SK-N-SH treated with all-trans-retinoic acid at 6 μM for 48 hours (cell line): ENCODE measurements at regions not wholly inside any gene's neighbourhood (a gene's known extent, or its start where the extent isn't known, plus 50 kb on each side); places are given as distances from the start of the nearest gene placed in this dataset.
"Not testable (repeated sequence)": the region's sequence is repeated elsewhere in the genome, so short reads cannot be mapped to it uniquely, and the experiment has no call there.

Source experiments
- ATAC-seq: fragments of 200-7000 bp; cut with Tn5 transposase; 3 replicates; pipeline ENCODE4 v1.9.1; 2020; ENCODE audit warnings: mild to moderate bottlenecking, moderate library complexity
- ARNTL ChIP-seq: fragments of 450-650 bp; formaldehyde crosslinking; IDR thresholded peaks from 2 replicates; pipeline ENCODE4 v1.5.0; 2020; ENCODE audit warnings: low read depth, mild to moderate bottlenecking, moderate library complexity, borderline replicate concordance
- GLIS3 ChIP-seq: fragments of 250-450 bp; sonication (Bioruptor Pico); IDR thresholded peaks from 2 replicates; pipeline ENCODE4 v1.5.0; 2020; ENCODE audit warnings: mild to moderate bottlenecking, moderate library complexity
- OSR1 ChIP-seq: fragments of 250-450 bp; sonication (Bioruptor Pico); IDR thresholded peaks from 2 replicates; pipeline ENCODE4 v1.8.0; 2022; ENCODE audit warnings: moderate library complexity, mild to moderate bottlenecking, inconsistent platforms
- PPARA ChIP-seq: fragments of 250-450 bp; sonication (Bioruptor Pico); IDR thresholded peaks from 2 replicates; pipeline ENCODE4 v1.5.0; 2020; ENCODE audit warnings: mild to moderate bottlenecking, borderline replicate concordance
- RARB ChIP-seq: fragments of 250-450 bp; sonication (Bioruptor Pico); IDR thresholded peaks from 2 replicates; pipeline ENCODE4 v1.8.0; 2021; ENCODE audit warnings: mild to moderate bottlenecking, moderate library complexity
- SNAI2 ChIP-seq: fragments of 250-450 bp; sonication (Bioruptor Pico); IDR thresholded peaks from 2 replicates; pipeline ENCODE4 v1.5.0; 2020; ENCODE audit warnings: mild to moderate bottlenecking, moderate library complexity
- TCF4 ChIP-seq: fragments of 250-450 bp; sonication (Bioruptor Pico); IDR thresholded peaks from 2 replicates; pipeline ENCODE4 v1.8.0; 2021; ENCODE audit warnings: mild to moderate bottlenecking, moderate library complexity, borderline replicate concordance
- TOX ChIP-seq: fragments of 250-450 bp; sonication (Bioruptor Pico); IDR thresholded peaks from 2 replicates; pipeline ENCODE4 v1.8.0; 2021; ENCODE audit warnings: mild to moderate bottlenecking, moderate library complexity, borderline replicate concordance
- ZC3H10 ChIP-seq: fragments of 250-450 bp; sonication (Bioruptor Pico); IDR thresholded peaks from 2 replicates; pipeline ENCODE4 v1.5.1; 2021; ENCODE audit warnings: mild to moderate bottlenecking, moderate library complexity
- ZFP3 ChIP-seq: fragments of 250-450 bp; sonication (Bioruptor Pico); IDR thresholded peaks from 2 replicates; pipeline ENCODE4 v1.5.0; 2020; ENCODE audit warnings: mild to moderate bottlenecking, moderate library complexity
- ZNF565 ChIP-seq: fragments of 450-650 bp; formaldehyde crosslinking; conservative IDR thresholded peaks from 2 replicates; pipeline ENCODE4 v1.5.0; 2020; ENCODE audit warnings: low read depth, mild to moderate bottlenecking, moderate library complexity
- ZNF70 ChIP-seq: fragments of 450-650 bp; formaldehyde crosslinking; IDR thresholded peaks from 2 replicates; pipeline ENCODE4 v1.5.0; 2020; ENCODE audit warnings: mild to moderate bottlenecking, moderate library complexity
- ZNF8 ChIP-seq: fragments of 450-650 bp; formaldehyde crosslinking; IDR thresholded peaks from 2 replicates; pipeline ENCODE4 v1.5.0; 2020; ENCODE audit warnings: mild to moderate bottlenecking, moderate library complexity
- TF ChIP-seq, protein P1 (sequence below): fragments of 250-450 bp; sonication (Bioruptor Pico); IDR thresholded peaks from 2 replicates; pipeline ENCODE4 v1.5.1; 2021; ENCODE audit warnings: mild to moderate bottlenecking, moderate library complexity
- TF ChIP-seq, protein P2 (sequence below): fragments of 250-450 bp; sonication (Bioruptor Pico); IDR thresholded peaks from 2 replicates; pipeline ENCODE4 v1.8.0; 2020; ENCODE audit warnings: mild to moderate bottlenecking, moderate library complexity, borderline replicate concordance
- TF ChIP-seq, protein P3 (sequence below): fragments of 250-450 bp; sonication (Bioruptor Pico); IDR thresholded peaks from 2 replicates; pipeline ENCODE4 v1.5.0; 2020; ENCODE audit warnings: mild to moderate bottlenecking, moderate library complexity
- TF ChIP-seq, protein P4 (sequence below): fragments of 250-450 bp; sonication (Bioruptor Pico); IDR thresholded peaks from 2 replicates; pipeline ENCODE4 v1.5.1; 2020; ENCODE audit warnings: low read depth, mild to moderate bottlenecking, moderate library complexity
- TF ChIP-seq, protein P5 (sequence below): fragments of 250-450 bp; sonication (Bioruptor Pico); IDR thresholded peaks from 2 replicates; pipeline ENCODE4 v1.8.0; 2021; ENCODE audit warnings: low read depth, mild to moderate bottlenecking, moderate library complexity, borderline replicate concordance

DNA sequence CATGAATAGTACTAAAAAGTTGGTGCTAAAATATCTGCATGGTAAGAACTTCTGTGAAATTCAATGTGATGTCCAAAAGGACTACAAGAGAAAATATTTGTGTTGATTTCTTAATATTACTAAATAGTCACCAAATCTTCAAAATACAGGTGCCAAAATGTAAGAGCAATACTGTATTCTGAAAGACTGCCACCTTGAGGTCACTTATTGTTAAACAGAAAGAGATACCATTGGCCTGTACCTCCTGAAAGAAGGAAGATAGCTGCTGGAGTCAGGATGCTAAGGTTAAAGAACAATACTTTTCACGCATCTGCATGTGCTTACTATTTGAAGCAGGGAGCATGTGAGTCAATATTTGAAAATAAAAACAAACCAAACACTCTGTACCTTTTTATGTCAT is 72.0 kb upstream of the LSAMP start:
- TF ChIP-seq ARNTL: no peak
- ATAC-seq: peak; percentile 53; the same call in 2 of the 3 replicates

DNA sequence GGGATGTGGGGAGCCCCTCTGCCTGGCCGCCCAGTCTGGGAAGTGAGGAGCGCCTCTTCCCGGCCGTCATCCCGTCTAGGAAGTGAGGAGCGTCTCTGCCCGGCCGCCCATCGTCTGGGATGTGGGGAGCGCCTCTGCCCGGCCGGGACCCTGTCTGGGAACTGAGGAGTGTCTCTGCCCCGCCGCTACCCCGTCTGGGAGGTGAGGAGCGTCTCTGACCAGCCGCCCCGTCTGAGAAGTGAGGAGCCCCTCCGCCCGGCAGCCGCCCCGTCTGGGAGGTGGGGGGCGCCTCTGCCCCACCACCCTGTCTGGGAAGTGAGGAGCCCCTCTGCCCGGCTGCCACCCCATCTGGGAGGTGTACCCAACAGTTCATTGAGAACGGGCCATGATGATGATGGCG is 73.8 kb upstream of the LSAMP start:
- ATAC-seq: not testable (repeated sequence)

DNA sequence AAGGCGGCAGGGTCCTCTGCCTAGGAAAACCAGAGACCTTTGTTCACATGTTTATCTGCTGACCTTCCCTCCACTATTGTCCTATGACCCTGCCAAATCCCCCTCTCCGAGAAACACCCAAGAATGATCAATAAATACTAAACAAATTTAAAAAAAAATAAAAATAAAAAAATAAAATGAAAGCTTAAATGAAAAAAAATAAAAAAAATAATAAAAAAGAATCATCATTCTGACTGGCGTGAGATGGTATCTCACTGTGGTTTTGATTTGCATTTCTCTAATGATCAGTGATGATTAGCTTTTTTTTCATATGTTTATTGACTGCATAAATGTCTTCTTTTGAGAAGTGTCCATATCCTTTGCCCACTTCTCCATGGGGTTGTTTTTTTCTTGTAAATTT is 74.5 kb upstream of the LSAMP start:
- not testable (repeated sequence) for ATAC-seq

DNA sequence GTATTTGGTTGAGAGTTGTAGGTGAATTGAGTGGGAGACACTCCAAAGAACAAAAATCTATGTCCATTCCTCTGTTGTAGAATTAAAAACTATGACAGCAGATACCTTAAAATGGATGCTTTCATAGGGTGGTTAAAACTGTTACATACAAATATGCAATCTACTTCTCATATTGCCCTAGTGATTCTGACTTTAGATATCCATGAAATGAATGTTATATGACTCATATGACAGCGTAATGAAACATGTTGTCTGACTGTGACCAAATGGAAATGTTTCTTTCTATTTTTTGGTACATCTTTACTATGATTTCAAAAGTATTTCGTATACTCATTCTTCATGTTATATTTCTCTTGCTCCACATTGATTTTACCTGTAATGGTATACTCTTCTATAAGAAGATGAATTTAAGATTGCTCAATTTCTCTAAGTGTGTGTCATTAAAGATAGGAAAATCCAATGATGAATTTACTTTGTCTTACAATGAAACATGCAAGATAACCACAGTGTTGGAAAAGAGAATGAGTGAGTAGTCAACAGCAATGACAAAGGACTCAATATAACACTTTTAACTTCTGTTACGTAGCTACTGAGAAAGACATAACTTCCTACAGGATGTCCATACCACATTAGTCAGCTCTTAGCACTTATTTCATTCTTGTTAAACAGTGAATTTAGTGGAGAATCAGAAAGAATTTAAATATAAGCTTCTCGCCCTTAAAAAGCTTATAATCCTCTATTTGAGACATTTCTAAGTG is 79.3 kb upstream of the LSAMP start:
- ATAC-seq: peak; percentile 61; the same call in 1 of the 3 replicates
- TF ChIP-seq ZNF565 (CRISPR knock-in tag): no peak
- TF ChIP-seq RARB (CRISPR knock-in tag): no peak
- TF ChIP-seq, protein P1, sequence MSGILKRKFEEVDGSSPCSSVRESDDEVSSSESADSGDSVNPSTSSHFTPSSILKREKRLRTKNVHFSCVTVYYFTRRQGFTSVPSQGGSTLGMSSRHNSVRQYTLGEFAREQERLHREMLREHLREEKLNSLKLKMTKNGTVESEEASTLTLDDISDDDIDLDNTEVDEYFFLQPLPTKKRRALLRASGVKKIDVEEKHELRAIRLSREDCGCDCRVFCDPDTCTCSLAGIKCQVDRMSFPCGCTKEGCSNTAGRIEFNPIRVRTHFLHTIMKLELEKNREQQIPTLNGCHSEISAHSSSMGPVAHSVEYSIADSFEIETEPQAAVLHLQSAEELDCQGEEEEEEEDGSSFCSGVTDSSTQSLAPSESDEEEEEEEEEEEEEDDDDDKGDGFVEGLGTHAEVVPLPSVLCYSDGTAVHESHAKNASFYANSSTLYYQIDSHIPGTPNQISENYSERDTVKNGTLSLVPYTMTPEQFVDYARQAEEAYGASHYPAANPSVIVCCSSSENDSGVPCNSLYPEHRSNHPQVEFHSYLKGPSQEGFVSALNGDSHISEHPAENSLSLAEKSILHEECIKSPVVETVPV: no peak

DNA sequence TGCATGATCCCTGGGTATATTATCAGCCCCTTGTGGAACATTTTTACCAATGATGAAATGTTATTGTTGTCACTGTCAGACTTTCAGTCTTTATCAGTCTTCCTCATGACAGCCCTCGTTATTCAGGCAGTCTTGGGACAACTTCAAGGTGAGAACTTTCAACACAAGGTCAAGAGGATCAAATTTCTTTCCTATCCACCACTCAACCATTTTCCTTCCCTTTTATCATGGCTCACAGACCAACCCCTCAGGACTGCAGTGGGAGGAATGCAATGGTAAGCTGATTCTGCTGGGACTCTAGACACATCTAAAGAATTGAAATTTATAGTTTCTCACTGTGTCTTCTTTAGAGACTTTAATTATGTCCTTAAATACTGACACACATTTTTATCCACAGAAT is 107.0 kb upstream of the LSAMP start:
- TF ChIP-seq, protein P2, sequence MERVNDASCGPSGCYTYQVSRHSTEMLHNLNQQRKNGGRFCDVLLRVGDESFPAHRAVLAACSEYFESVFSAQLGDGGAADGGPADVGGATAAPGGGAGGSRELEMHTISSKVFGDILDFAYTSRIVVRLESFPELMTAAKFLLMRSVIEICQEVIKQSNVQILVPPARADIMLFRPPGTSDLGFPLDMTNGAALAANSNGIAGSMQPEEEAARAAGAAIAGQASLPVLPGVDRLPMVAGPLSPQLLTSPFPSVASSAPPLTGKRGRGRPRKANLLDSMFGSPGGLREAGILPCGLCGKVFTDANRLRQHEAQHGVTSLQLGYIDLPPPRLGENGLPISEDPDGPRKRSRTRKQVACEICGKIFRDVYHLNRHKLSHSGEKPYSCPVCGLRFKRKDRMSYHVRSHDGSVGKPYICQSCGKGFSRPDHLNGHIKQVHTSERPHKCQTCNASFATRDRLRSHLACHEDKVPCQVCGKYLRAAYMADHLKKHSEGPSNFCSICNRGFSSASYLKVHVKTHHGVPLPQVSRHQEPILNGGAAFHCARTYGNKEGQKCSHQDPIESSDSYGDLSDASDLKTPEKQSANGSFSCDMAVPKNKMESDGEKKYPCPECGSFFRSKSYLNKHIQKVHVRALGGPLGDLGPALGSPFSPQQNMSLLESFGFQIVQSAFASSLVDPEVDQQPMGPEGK (CRISPR knock-in tag): no peak
- TF ChIP-seq PPARA (CRISPR knock-in tag) (no peak), OSR1 (no peak), ZC3H10 (CRISPR knock-in tag) (no peak), ZFP3 (CRISPR knock-in tag) (no peak), ZNF565 (CRISPR knock-in tag) (no peak), ARNTL (no peak), GLIS3 (no peak)
- TF ChIP-seq, protein P3, sequence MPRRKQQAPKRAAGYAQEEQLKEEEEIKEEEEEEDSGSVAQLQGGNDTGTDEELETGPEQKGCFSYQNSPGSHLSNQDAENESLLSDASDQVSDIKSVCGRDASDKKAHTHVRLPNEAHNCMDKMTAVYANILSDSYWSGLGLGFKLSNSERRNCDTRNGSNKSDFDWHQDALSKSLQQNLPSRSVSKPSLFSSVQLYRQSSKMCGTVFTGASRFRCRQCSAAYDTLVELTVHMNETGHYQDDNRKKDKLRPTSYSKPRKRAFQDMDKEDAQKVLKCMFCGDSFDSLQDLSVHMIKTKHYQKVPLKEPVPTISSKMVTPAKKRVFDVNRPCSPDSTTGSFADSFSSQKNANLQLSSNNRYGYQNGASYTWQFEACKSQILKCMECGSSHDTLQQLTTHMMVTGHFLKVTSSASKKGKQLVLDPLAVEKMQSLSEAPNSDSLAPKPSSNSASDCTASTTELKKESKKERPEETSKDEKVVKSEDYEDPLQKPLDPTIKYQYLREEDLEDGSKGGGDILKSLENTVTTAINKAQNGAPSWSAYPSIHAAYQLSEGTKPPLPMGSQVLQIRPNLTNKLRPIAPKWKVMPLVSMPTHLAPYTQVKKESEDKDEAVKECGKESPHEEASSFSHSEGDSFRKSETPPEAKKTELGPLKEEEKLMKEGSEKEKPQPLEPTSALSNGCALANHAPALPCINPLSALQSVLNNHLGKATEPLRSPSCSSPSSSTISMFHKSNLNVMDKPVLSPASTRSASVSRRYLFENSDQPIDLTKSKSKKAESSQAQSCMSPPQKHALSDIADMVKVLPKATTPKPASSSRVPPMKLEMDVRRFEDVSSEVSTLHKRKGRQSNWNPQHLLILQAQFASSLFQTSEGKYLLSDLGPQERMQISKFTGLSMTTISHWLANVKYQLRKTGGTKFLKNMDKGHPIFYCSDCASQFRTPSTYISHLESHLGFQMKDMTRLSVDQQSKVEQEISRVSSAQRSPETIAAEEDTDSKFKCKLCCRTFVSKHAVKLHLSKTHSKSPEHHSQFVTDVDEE (CRISPR knock-in tag): no peak
- TF ChIP-seq, protein P4, sequence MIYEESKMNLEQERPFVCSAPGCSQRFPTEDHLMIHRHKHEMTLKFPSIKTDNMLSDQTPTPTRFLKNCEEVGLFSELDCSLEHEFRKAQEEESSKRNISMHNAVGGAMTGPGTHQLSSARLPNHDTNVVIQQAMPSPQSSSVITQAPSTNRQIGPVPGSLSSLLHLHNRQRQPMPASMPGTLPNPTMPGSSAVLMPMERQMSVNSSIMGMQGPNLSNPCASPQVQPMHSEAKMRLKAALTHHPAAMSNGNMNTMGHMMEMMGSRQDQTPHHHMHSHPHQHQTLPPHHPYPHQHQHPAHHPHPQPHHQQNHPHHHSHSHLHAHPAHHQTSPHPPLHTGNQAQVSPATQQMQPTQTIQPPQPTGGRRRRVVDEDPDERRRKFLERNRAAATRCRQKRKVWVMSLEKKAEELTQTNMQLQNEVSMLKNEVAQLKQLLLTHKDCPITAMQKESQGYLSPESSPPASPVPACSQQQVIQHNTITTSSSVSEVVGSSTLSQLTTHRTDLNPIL (CRISPR knock-in tag): no peak
- TF ChIP-seq, protein P5, sequence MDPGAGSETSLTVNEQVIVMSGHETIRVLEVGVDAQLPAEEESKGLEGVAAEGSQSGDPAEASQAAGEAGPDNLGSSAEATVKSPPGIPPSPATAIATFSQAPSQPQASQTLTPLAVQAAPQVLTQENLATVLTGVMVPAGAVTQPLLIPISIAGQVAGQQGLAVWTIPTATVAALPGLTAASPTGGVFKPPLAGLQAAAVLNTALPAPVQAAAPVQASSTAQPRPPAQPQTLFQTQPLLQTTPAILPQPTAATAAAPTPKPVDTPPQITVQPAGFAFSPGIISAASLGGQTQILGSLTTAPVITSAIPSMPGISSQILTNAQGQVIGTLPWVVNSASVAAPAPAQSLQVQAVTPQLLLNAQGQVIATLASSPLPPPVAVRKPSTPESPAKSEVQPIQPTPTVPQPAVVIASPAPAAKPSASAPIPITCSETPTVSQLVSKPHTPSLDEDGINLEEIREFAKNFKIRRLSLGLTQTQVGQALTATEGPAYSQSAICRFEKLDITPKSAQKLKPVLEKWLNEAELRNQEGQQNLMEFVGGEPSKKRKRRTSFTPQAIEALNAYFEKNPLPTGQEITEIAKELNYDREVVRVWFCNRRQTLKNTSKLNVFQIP (CRISPR knock-in tag): no peak
- no peak for ATAC-seq

DNA sequence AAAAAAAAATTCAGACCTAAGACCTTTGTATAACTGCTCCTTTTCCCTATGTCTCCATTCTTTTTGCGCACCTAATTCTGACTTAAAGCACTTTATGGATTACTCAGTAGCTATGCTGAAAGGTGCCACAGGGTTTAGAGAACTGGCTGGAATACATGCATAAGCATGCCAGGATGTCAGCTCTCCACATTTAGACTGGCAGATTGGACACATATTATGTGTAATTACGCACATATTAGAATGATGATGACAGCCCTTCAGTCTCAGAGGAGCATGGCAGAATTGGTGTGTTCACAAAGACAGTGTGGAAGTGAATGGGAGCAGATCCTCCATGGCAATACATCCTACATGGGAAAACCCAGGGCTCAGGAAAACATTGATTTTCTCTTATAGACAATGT is 108.1 kb upstream of the LSAMP start:
- no peak for ATAC-seq
- TF ChIP-seq ZNF565 (CRISPR knock-in tag) (no peak), ZNF8 (CRISPR knock-in tag) (no peak), OSR1 (no peak), TOX (no peak), TCF4 (no peak), ZFP3 (CRISPR knock-in tag) (no peak), SNAI2 (no peak), ZNF70 (CRISPR knock-in tag) (no peak)
- TF ChIP-seq, protein P1: no peak
- TF ChIP-seq, protein P4 (CRISPR knock-in tag): no peak
